HCT116 (cell line): ENCODE measurements at regions not wholly inside any gene's neighbourhood (a gene's known extent, or its start where the extent isn't known, plus 50 kb on each side); places are given as distances from the start of the nearest gene placed in this dataset.
"Not testable (repeated sequence)": the region's sequence is repeated elsewhere in the genome, so short reads cannot be mapped to it uniquely, and the experiment has no call there.

Experiments used
- CEBPB ChIP-seq: IDR thresholded peaks from 2 replicates; pipeline ENCODE4 v1.6.1; 2012; ENCODE audit warnings: low read depth
- EGR1 ChIP-seq: IDR thresholded peaks from 2 replicates; pipeline ENCODE4 v1.6.1; 2012; ENCODE audit warnings: low read depth
- EZH2 ChIP-seq: fragments of 200-600 bp; sonication (generic); IDR thresholded peaks from 2 replicates; pipeline ENCODE4 v1.6.1; 2017; ENCODE audit warnings: antibody characterized with exemption, mixed run types
- FOSL1 ChIP-seq: IDR thresholded peaks from 2 replicates; pipeline ENCODE4 v1.6.1; 2012; ENCODE audit warnings: low read depth
- POLR2A ChIP-seq: IDR thresholded peaks from 2 replicates; pipeline ENCODE4 v1.7.0; 2011; ENCODE audit warnings: borderline replicate concordance; ENCODE audit not compliant: insufficient read depth, insufficient read length; ENCODE audit errors: extremely low read depth
- POLR2AphosphoS5 ChIP-seq: IDR thresholded peaks from 2 replicates; pipeline ENCODE4 v1.6.1; 2011; ENCODE audit warnings: mild to moderate bottlenecking, low read depth, low read length, moderate library complexity
- RAD21 ChIP-seq: IDR thresholded peaks from 2 replicates; pipeline ENCODE4 v1.6.1; 2012; ENCODE audit warnings: low read depth, mild to moderate bottlenecking
- TCF7L2 ChIP-seq: IDR thresholded peaks from 2 replicates; pipeline ENCODE4 v1.7.0; 2011; ENCODE audit warnings: borderline replicate concordance, inconsistent platforms; ENCODE audit not compliant: insufficient read depth, insufficient read length; ENCODE audit errors: extremely low read depth
- TF ChIP-seq, protein P1 (sequence below), 3 experiments: fragments of 200-600 bp in 1 of 3; sonication (generic) in 1 of 3; IDR thresholded peaks in 2 of 3; conservative IDR thresholded peaks in 1 of 3; 2 replicates each; pipeline ENCODE4 v1.5.1; 2012 to 2017; ENCODE audit warnings: low read depth in 2 of 3, low read length in 2 of 3, antibody characterized with exemption in 1 of 3, borderline replicate concordance in 1 of 3, control low read depth in 1 of 3, mild to moderate bottlenecking in 1 of 3, mixed read lengths in 1 of 3, mixed run types in 1 of 3, moderate library complexity in 1 of 3; ENCODE audit not compliant: insufficient read depth in 1 of 3
- TF ChIP-seq, protein P2 (sequence below): IDR thresholded peaks from 2 replicates; pipeline ENCODE4 v1.6.1; 2012; ENCODE audit warnings: low read depth

DNA sequence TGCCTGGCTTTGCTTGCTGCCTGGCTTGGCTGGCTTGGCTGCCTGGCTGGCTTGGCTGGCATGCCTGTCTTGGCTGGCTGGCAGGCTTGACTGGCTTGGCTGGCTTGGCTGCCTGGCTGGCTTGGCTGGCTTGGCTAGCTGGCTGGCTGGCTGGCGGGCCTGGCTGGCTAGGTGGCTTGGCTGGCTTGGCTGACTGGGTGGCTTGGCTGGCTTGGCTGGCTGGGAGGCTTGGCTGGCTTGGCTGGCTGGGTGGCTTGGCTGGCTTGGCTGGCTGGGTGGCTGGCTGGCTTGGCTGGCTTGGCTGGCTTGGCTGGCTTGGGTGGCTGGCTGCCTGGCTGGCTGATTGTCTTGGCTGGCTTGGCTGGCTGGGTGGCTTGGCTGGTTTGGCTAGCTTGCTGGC lies 2826.4 kb downstream of the RPIA start:
- TF ChIP-seq EGR1, POLR2AphosphoS5, RAD21, POLR2A, FOSL1, CEBPB, EZH2, TCF7L2: not testable (repeated sequence)
- TF ChIP-seq, protein P1, sequence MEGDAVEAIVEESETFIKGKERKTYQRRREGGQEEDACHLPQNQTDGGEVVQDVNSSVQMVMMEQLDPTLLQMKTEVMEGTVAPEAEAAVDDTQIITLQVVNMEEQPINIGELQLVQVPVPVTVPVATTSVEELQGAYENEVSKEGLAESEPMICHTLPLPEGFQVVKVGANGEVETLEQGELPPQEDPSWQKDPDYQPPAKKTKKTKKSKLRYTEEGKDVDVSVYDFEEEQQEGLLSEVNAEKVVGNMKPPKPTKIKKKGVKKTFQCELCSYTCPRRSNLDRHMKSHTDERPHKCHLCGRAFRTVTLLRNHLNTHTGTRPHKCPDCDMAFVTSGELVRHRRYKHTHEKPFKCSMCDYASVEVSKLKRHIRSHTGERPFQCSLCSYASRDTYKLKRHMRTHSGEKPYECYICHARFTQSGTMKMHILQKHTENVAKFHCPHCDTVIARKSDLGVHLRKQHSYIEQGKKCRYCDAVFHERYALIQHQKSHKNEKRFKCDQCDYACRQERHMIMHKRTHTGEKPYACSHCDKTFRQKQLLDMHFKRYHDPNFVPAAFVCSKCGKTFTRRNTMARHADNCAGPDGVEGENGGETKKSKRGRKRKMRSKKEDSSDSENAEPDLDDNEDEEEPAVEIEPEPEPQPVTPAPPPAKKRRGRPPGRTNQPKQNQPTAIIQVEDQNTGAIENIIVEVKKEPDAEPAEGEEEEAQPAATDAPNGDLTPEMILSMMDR (IDR thresholded peaks at IDR 0.05 in 2 of 3, conservative IDR thresholded peaks at IDR 0.05 in 1 of 3; ENCODE audit: borderline replicate concordance in 1 of 3, insufficient read depth in 1 of 3, low read depth in 2 of 3, low read length in 2 of 3), result not testable (repeated sequence)
- TF ChIP-seq, protein P2, sequence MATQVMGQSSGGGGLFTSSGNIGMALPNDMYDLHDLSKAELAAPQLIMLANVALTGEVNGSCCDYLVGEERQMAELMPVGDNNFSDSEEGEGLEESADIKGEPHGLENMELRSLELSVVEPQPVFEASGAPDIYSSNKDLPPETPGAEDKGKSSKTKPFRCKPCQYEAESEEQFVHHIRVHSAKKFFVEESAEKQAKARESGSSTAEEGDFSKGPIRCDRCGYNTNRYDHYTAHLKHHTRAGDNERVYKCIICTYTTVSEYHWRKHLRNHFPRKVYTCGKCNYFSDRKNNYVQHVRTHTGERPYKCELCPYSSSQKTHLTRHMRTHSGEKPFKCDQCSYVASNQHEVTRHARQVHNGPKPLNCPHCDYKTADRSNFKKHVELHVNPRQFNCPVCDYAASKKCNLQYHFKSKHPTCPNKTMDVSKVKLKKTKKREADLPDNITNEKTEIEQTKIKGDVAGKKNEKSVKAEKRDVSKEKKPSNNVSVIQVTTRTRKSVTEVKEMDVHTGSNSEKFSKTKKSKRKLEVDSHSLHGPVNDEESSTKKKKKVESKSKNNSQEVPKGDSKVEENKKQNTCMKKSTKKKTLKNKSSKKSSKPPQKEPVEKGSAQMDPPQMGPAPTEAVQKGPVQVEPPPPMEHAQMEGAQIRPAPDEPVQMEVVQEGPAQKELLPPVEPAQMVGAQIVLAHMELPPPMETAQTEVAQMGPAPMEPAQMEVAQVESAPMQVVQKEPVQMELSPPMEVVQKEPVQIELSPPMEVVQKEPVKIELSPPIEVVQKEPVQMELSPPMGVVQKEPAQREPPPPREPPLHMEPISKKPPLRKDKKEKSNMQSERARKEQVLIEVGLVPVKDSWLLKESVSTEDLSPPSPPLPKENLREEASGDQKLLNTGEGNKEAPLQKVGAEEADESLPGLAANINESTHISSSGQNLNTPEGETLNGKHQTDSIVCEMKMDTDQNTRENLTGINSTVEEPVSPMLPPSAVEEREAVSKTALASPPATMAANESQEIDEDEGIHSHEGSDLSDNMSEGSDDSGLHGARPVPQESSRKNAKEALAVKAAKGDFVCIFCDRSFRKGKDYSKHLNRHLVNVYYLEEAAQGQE, result not testable (repeated sequence)
